ENCODE measurements at regions not wholly inside any gene's neighbourhood (a gene's known extent, or its start where the extent isn't known, plus 50 kb on each side); places are given as distances from the start of the nearest gene placed in this dataset.

DNA sequence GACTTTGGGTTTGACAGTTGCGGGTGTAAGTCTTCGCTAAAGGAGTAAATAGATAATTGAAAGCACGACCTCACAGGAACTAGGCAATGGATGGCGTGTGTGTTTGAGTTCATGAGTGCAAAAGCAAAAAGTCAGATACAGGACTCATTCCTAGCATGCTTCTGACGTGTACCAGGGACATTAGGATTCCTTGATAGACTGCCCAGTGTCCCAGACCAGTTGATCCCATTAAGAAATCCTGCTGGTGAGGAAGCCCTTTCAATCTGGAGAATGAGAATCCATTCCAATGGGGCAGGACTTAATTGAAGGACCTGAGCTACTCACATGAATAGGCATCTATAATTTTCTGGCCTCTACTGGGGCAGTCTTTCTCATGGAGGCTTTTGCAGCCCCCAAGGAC is 235.4 kb downstream of the RAD51AP2 start:
- TF ChIP-seq, protein P1, sequence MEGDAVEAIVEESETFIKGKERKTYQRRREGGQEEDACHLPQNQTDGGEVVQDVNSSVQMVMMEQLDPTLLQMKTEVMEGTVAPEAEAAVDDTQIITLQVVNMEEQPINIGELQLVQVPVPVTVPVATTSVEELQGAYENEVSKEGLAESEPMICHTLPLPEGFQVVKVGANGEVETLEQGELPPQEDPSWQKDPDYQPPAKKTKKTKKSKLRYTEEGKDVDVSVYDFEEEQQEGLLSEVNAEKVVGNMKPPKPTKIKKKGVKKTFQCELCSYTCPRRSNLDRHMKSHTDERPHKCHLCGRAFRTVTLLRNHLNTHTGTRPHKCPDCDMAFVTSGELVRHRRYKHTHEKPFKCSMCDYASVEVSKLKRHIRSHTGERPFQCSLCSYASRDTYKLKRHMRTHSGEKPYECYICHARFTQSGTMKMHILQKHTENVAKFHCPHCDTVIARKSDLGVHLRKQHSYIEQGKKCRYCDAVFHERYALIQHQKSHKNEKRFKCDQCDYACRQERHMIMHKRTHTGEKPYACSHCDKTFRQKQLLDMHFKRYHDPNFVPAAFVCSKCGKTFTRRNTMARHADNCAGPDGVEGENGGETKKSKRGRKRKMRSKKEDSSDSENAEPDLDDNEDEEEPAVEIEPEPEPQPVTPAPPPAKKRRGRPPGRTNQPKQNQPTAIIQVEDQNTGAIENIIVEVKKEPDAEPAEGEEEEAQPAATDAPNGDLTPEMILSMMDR (IDR thresholded peaks at IDR 0.05; ENCODE audit: low read length, missing control alignments): no peak
- no peak overlapping the region for H3K4me3 ChIP-seq (replicated peaks; ENCODE audit: low read depth, low read length)
- no peak for DNase-seq (ENCODE audit: low read depth)

DNA sequence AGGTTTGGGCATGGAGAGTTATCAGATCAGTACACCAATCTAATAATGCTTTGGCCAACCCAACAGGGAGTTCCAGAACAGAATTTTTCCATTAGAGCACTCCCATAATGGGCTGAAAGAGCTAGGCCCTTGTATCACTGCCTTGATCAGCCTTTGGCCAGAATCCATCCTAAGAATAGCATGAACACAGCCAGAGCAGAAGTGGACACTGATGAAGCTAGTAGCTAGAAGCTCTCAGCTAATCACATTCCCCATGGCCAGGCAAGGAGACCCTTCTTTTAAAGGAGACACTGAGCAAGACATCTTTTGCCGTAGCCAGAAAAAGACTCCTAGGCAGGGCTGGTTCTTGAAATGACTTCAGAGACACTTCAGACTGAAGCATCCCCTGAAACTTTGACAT is 236.0 kb downstream of the RAD51AP2 start:
- TF ChIP-seq, protein P1 (IDR thresholded peaks at IDR 0.05; ENCODE audit: low read length, missing control alignments): no peak
- no peak overlapping the region for H3K4me3 ChIP-seq (replicated peaks; ENCODE audit: low read depth, low read length)
- DNase-seq (ENCODE audit: low read depth): no peak

DNA sequence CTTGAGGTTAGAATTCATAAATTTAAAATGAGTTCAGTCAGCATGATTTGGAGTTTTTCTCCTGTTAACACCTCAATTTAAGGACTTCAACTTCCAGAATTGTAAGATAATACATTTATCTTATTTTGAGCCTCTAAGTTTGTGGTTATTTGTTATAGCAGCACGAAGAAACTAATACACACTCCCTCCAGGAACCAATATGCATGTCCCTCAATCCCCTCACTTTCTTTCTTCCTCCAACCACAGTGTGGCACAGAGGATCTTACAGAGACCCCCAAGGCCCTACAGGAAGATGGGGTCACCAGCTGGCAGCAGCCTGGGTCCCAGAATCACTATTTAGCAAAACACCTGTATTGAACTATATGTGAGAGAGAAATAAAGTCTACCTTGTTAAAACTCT is 242.0 kb downstream of the RAD51AP2 start:
- TF ChIP-seq, protein P1 (IDR thresholded peaks at IDR 0.05; ENCODE audit: low read length, missing control alignments): no peak
- no peak overlapping the region for H3K4me3 ChIP-seq (replicated peaks; ENCODE audit: low read depth, low read length)
- no peak for DNase-seq (ENCODE audit: low read depth)

DNA sequence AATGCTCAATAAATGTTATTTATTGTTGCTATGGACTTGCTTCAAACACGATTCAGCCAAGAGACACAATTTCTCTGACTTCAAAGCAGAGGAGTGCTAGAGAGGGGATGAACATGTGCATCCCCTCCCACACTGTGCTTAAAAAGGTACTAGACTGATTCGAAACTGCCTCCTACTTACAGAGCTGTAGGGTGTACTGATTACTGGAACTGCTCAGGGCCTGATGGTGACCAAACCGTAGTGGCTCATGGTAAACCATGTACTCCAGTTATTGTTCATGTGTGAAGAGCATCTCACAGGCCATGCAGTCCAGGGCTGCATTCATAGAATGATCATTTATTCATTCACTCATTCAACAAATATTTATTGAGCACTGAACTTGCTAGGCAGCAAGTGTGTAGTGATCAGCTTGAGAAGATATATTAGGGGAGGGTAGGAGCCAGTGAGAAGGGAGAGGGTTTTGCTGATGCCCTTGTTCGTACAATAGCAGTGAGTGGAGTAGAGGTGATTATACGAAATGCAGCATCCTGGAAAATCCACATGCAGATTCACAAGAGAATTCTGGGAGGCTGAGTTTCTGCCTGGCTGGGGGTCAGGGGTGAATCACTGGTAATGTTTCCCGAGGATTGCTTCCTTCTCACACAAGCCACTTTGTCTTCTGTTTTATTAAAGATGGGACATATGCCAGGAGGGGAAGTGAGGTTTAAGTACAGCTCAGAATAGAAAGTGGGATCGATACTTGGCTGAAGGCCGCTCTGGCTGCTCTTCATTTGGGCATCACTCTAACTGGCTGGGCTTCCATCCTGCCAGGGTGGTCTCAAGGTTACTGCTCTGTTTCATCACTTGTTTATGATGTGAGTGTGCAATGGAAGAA is 245.4 kb downstream of the RAD51AP2 start:
- DNase-seq (ENCODE audit: low read depth): no peak
- TF ChIP-seq, protein P1 (IDR thresholded peaks at IDR 0.05; ENCODE audit: low read length, missing control alignments): no peak

GRCh38 chr2:17272170-17272569 is 246.1 kb downstream of the RAD51AP2 start:
- no peak for DNase-seq (ENCODE audit: low read depth)
- no peak overlapping the region for H3K4me3 ChIP-seq (replicated peaks; ENCODE audit: low read depth, low read length)
- TF ChIP-seq, protein P1 (IDR thresholded peaks at IDR 0.05; ENCODE audit: low read length, missing control alignments): no peak

More for the DNA sequence above, 245.4 kb downstream of the RAD51AP2 start:
- H3K4me3 ChIP-seq (replicated peaks; ENCODE audit: low read depth, low read length): no peak overlapping the region

- no peak for DNase-seq (ENCODE audit: low read depth)
- TF ChIP-seq, protein P1 (IDR thresholded peaks at IDR 0.05; ENCODE audit: low read length, missing control alignments): no peak
- H3K4me3 ChIP-seq (replicated peaks; ENCODE audit: low read depth, low read length): no peak overlapping the region
Observed at GRCh38 chr2:17271416-17271815, 246.8 kb downstream of the RAD51AP2 start.

GRCh38 chr2:17270894-17271293 is 247.3 kb downstream of the RAD51AP2 start:
- TF ChIP-seq, protein P1 (IDR thresholded peaks at IDR 0.05; ENCODE audit: low read length, missing control alignments): no peak
- DNase-seq (ENCODE audit: low read depth): no peak
- no peak overlapping the region for H3K4me3 ChIP-seq (replicated peaks; ENCODE audit: low read depth, low read length)

Measured in fibroblast of pulmonary artery (primary cell).